Activated naive CD4-positive, alpha-beta T cell treated with anti-CD3 and anti-CD28 coated beads, Interleukin-2, amount 50 U/mL, for 24 hours (primary cell): ENCODE measurements at regions not wholly inside any gene's neighbourhood (a gene's known extent, or its start where the extent isn't known, plus 50 kb on each side); places are given as distances from the start of the nearest gene placed in this dataset.

Experiments
- H3K27ac Mint-ChIP-seq: one replicate; pipeline ENCODE4 v1.8.0; 2021; ENCODE audit warnings: mild to moderate bottlenecking, mixed read lengths
- H3K27me3 Mint-ChIP-seq: one replicate; pipeline ENCODE4 v1.8.0; 2021; ENCODE audit warnings: mixed read lengths
- H3K36me3 Mint-ChIP-seq: one replicate; pipeline ENCODE4 v1.8.0; 2021; ENCODE audit warnings: mixed read lengths
- H3K4me1 Mint-ChIP-seq: one replicate; pipeline ENCODE4 v1.8.0; 2021; ENCODE audit warnings: mixed read lengths
- H3K4me3 Mint-ChIP-seq: one replicate; pipeline ENCODE4 v1.8.0; 2021; ENCODE audit warnings: mild to moderate bottlenecking, mixed read lengths
- H3K9me3 Mint-ChIP-seq: one replicate; pipeline ENCODE4 v1.8.0; 2021; ENCODE audit warnings: mixed read lengths

DNA sequence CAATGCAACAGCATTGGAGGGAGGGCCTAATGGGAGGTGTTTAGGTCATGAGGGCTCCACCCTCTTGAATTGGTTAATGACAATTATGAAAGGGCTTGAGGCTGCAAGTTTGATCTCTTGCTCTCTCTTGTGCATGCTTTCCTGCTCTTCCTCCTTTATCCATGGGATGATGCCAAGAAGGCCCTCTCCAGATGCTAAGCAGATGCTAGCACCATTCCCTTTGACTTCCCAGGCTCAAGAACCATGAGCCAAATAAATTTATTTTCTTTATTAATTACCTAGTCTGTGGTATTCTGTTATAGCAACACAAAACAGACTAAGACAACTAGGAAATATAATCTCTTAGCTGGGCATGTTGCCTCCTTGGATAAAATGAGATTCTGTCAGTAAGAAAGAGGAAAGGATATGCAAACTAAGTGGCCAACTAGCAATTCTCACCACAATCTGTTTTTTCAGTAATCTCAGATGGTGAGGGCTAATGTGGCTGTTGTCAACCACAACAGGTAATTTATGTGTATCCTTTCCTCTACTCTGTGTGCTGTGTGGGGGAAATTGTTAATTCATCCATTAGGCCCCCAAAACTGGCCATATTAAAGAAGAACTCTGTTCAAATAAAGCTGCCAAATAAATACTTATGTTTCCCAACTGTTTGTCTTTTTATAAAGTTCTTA lies 269.1 kb upstream of the CD180 start:
- Mint-ChIP-seq H3K4me3 (no peak overlapping the region), H3K27me3 (no peaks in the 10 kb centered on the region), H3K4me1 (no peaks in the 10 kb centered on the region), H3K9me3 (no peaks in the 10 kb centered on the region), H3K27ac (no peak overlapping the region), H3K36me3 (no peaks in the 10 kb centered on the region)

DNA sequence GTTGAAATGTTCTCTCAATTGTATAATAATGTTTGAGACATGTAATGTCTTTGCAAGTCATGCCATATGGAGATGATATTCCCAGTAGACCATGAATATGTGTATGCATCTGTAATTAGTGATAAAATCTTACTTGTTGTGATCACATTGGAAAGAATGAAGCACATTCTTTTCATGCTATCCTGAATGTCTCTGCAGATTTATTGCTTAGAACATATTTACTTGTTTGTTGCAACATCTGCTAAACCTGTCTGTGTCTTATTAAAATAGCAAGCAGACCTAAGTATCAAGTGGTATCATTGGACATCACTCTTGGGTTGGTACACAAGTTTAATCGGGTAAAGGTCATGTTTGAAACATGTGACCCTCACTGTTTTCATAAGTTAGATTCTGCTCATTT lies 265.5 kb upstream of the CD180 start:
- H3K4me3 Mint-ChIP-seq, result no peak overlapping the region
- H3K9me3 Mint-ChIP-seq, result no peaks in the 10 kb centered on the region

DNA sequence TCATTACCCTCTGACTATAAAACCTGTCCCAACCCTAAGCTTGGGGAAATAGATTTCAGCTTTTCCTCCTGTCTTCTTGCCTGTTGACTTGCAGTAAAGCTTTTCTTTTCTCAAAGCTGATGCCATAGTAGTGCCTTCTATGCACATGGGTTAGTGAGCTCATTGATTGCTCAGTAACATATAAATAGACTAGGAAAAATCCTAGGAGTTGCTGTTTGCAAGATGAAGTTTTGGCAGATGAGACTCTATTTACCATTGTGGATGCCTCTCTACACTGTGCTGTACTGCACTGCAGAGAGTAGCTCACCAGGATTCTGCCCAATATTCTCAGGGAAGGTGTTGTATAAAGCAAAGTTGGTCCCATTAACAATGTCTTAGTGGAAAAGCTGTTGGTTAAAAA lies 262.7 kb upstream of the CD180 start:
- H3K4me3 Mint-ChIP-seq, result no peak overlapping the region
- no peak overlapping the region for H3K27ac Mint-ChIP-seq
- H3K27me3 Mint-ChIP-seq, result no peaks in the 10 kb centered on the region
- H3K4me1 Mint-ChIP-seq, result peaks cover 5% of the 10 kb centered on the region
- no peaks in the 10 kb centered on the region for H3K9me3 Mint-ChIP-seq
- no peaks in the 10 kb centered on the region for H3K36me3 Mint-ChIP-seq

More for the DNA sequence above, 265.5 kb upstream of the CD180 start:
- no peaks in the 10 kb centered on the region for H3K27me3 Mint-ChIP-seq
- no peak overlapping the region for H3K27ac Mint-ChIP-seq
- no peaks in the 10 kb centered on the region for H3K36me3 Mint-ChIP-seq
- H3K4me1 Mint-ChIP-seq, result no peaks in the 10 kb centered on the region

DNA sequence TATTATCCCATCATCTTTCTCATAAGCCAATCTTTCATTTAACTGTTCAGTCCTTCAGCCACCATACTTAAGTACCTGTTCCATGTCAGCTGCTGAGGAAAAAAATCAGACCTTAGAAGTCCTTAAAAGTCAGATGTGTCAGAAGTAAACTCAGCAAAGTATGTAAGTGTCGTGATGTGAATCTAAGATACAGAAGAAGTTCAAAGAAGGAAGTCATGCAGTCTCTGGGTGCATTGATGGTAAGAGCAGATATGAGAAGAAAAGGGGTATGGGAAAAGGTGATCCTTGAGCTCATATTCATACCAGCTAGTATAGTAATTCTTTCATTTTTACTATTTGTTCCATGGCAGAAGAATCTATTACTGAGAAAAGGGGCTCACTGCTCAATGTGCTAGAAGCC lies 259.4 kb upstream of the CD180 start:
- H3K9me3 Mint-ChIP-seq, result no peaks in the 10 kb centered on the region
- no peak overlapping the region for H3K27ac Mint-ChIP-seq
- peaks cover 5% of the 10 kb centered on the region for H3K4me1 Mint-ChIP-seq
- peaks cover 1% of the 10 kb centered on the region for H3K27me3 Mint-ChIP-seq
- no peaks in the 10 kb centered on the region for H3K36me3 Mint-ChIP-seq
- no peak overlapping the region for H3K4me3 Mint-ChIP-seq

DNA sequence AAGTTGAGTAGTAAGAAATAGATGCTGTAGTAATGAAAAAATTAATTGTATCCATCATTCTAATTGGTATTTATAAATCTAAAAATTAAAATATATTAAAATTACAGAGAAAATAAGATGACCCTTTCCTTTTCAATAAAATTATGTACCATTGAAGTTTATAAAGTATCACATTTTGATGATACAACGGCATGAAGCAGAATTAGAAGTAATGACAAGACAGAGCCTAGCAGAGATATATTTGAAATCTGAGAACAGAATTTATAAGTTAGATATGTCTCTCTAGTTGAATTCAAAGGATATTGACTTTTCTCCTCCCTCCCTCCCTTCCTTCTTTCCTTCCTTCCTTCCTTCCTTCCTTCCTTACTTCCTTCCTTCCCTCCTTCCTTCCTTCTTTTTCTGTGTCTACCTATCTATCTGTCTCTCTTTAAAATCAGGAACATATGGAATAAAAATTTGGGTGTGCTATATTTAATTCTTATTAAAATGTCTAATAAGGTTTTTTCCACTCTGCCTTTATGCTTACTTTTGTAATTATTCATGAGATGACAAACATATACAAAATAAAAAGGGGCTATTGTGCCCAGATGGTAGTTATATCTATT lies 258.5 kb upstream of the CD180 start:
- H3K4me1 Mint-ChIP-seq, result peaks cover 5% of the 10 kb centered on the region

DNA sequence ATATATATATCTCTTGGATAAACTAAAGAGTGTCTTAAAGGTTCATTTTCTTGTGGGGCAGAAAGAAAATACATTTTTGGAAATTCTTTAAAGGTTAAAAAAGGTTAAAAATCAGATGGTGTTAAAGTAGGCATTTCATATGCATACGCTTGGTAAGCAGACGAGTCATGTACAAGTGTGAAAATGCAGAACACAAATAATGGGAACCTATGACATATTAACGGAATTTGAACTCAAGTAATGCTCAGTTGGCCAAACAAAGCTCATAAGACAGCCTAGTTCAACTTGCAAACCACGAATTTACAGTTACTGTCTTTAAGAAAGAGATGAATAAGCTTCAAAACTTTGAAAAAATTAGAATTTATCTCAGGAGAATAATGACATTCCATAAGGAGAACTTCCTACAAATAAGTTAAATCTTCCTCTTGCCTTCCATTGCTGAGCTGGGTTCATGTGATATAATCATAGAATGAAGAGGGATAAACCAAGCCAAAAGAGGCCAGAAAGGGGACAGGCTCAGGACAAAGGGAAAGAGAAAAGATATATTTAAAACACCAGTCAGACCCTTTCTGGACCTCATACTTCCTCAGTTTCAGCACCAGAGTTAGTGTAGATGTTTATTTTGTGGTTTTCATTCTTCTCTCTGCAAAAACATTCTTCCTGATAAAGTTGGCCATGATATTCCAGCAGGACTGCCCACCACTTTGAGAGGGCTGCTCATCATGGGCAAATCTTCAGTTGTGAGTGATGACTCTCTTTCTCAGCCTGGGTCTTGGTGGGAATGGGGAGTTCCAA lies 256.7 kb upstream of the CD180 start:
- Mint-ChIP-seq H3K4me3 (no peak overlapping the region), H3K9me3 (peaks cover 8% of the 10 kb centered on the region), H3K27me3 (peaks cover 1% of the 10 kb centered on the region), H3K4me1 (peaks cover 5% of the 10 kb centered on the region), H3K27ac (peak overlapping the region; percentile 20), H3K36me3 (peaks cover 2% of the 10 kb centered on the region)

More for the DNA sequence above, 258.5 kb upstream of the CD180 start:
- peaks cover 1% of the 10 kb centered on the region for H3K27me3 Mint-ChIP-seq
- H3K36me3 Mint-ChIP-seq, result no peaks in the 10 kb centered on the region
- H3K4me3 Mint-ChIP-seq, result no peak overlapping the region
- no peaks in the 10 kb centered on the region for H3K9me3 Mint-ChIP-seq
- H3K27ac Mint-ChIP-seq, result no peak overlapping the region

DNA sequence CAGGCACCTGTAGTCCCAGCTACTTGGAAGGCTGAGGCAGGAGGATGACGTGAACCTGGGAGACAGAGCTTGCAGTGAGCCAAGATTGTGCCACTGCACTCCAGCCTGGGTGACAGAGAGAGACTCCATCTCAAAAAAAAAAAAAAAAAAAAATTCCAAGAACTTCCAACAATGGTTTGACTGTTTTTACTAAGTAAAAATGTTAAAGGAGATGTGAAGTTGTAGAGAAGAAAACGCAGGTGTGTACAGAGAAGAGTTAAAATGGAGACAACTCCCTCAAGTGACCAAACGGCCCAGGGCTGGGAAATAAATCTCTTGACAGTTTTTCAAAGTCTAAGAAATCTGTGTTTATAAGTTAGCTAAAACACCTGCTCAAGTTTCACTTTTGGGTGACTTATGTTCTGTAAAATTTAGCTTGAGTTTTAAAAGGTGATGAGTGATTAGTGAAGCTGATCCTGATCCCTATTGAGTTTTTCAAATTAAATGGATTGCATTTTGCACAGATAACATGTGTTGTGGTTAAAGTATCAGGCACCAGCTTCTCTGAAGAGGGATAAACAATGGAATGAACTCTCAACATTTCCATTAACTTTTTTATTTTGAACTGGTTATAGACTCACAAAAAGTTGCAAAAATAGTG lies 255.2 kb upstream of the CD180 start:
- H3K36me3 Mint-ChIP-seq, result peaks cover 4% of the 10 kb centered on the region
- H3K4me3 Mint-ChIP-seq, result no peak overlapping the region
- H3K9me3 Mint-ChIP-seq, result peaks cover 8% of the 10 kb centered on the region
- H3K27me3 Mint-ChIP-seq, result peaks cover 1% of the 10 kb centered on the region
- H3K4me1 Mint-ChIP-seq, result peaks cover 5% of the 10 kb centered on the region
- no peak overlapping the region for H3K27ac Mint-ChIP-seq

DNA sequence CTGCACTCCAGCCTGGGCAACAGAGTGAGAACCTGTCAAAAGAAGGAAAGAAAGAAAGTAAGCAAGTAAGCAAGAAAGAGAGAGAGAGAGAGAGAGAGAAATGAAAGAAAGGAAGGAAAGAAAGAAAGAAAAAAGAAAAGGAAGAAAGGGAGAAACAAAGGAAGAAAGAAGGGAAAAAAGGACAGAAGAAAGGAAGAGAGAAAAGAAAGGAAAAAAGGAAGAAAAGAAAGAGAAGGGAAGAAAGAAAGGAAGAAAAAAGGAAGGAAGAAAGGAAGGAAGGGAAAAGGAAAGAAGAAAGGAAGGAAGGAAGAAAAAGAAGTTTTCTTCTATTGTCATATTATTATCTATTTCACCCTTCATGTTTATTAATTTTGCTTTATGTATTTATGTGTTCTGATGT lies 251.1 kb upstream of the CD180 start:
- no peaks in the 10 kb centered on the region for H3K4me1 Mint-ChIP-seq
- H3K27me3 Mint-ChIP-seq, result no peaks in the 10 kb centered on the region
- H3K36me3 Mint-ChIP-seq, result peaks cover 4% of the 10 kb centered on the region
- peaks cover 8% of the 10 kb centered on the region for H3K9me3 Mint-ChIP-seq
- H3K27ac Mint-ChIP-seq, result peak overlapping the region; percentile 52
- H3K4me3 Mint-ChIP-seq, result no peak overlapping the region

DNA sequence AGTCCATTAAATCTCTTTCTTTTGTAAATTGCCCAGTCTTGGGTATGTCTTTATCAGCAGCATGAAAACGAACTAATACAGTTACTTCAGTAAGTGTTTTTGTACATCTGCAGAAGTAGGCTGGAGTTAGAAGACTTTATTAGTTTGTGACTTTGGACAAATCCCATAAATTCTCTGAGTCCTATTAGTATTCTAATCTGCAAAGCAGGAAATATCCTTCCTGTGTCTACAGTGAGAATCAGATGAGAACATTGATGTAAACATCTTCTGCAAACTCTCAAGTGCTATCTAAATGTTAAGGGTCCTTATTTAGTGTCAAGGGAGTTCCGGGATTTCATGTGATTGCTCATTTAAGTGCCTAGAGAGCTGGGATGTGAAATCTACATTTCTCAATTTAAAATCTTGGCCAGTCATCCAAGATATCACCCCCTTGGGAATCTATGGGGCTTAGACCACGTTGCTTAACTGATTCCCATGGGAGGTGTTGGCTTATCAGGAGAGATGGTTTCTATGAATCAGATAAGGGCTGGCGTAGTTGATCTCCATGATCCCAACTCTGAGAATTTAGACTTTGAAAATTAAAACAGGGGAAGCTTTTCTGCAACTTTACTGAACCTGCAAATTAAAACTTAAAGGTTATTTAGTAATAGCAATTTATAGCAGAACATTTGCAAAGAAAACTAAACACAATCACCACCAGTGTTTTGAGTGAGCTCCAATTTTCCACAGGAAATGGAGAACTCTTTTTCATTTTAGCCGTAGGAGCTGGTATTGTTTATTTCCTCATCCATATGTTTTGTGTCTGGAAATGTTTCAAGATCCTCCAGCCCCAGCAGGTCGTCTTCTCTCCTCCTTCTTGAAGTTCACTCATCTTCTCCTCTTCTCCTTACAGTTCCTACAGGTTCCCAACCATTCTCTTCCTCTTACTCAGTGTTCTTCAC lies 241.6 kb upstream of the CD180 start:
- Mint-ChIP-seq H3K27me3 (no peaks in the 10 kb centered on the region), H3K4me1 (no peaks in the 10 kb centered on the region), H3K27ac (no peak overlapping the region), H3K9me3 (peaks cover 5% of the 10 kb centered on the region), H3K4me3 (no peak overlapping the region), H3K36me3 (no peaks in the 10 kb centered on the region)

DNA sequence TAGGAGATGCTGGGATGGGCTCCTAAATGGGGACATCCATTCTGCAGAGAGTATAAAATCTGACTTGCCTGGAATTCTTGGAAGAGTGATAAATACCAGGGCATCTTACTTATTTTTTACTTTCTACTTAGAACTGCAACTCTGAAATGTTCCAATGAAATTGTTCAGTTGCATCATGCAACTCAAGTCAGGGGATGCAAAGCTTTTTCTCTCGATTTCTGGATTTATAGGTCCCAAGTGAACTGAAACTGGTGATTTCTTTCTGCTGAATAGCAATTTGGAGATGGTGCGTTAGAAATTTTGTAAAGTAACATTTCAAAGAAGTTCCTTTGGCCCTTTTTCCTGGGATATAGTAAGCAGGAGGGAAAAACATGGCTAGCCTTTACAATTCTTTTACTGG lies 238.4 kb upstream of the CD180 start:
- H3K27me3 Mint-ChIP-seq, result no peaks in the 10 kb centered on the region
- H3K27ac Mint-ChIP-seq, result no peak overlapping the region
- H3K36me3 Mint-ChIP-seq, result no peaks in the 10 kb centered on the region
- H3K4me1 Mint-ChIP-seq, result no peaks in the 10 kb centered on the region
- H3K9me3 Mint-ChIP-seq, result peaks cover 5% of the 10 kb centered on the region
- no peak overlapping the region for H3K4me3 Mint-ChIP-seq

DNA sequence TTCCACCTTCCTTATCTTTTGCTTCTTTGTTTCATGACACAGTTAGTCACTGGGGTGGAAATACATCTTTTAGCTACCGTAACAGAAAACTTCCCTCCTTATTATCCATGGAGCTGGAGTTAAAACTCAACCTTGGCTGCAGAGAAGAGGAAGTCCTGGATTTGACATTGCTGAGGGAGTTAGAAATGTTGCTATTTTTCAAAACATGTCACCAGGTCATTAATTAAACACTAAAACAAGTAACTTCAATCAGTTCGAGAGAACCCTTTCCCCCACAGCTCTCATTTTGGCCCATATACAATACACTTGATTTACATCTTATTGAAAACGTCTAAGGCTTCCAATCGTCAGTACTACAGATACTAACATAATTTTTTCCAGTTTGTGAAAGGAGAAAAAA lies 237.9 kb upstream of the CD180 start:
- Mint-ChIP-seq H3K27me3 (no peaks in the 10 kb centered on the region), H3K4me3 (no peak overlapping the region), H3K27ac (no peak overlapping the region), H3K9me3 (peaks cover 5% of the 10 kb centered on the region), H3K4me1 (no peaks in the 10 kb centered on the region), H3K36me3 (no peaks in the 10 kb centered on the region)

DNA sequence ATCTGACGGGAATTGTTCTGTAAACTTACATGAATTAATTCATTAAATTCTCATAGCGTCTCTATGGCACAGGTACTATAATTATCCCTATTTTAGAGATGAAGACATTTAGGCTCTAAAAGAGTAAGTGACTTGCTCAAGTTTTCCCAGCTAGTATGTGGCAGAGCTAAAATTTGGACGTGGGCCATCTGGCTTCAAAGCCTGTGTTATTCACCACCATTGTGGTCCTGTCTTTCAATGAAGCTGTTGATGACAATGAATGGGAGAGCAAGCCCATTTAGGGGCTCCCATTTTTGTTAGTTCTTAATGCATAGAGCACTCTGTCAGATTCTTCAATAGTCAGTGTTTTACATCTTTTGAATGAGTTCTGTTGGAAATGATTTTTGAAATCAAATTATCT lies 236.0 kb upstream of the CD180 start:
- Mint-ChIP-seq H3K4me3 (no peak overlapping the region), H3K36me3 (no peaks in the 10 kb centered on the region), H3K4me1 (no peaks in the 10 kb centered on the region), H3K27me3 (no peaks in the 10 kb centered on the region), H3K27ac (no peak overlapping the region), H3K9me3 (peaks cover 5% of the 10 kb centered on the region)

DNA sequence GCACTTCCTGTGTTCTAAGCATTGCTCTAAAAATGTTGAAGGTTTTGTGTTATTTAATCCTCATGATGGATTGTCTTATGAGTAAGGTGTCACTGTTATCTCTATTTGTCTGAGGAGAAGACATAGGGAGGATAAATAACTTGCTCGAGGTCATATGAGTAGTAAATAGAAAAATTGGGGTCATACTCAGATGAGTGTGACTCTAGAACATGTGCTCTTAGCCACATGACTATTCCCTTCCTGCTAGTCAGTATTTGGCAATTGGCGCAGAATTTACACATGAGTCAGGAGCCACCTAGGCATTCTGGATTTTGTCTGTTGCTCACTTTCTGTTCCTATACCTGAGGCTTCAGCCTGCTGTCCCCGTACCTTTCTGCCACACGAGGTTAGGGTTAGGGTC lies 234.6 kb upstream of the CD180 start:
- Mint-ChIP-seq H3K4me1 (no peaks in the 10 kb centered on the region), H3K27me3 (no peaks in the 10 kb centered on the region), H3K4me3 (no peak overlapping the region), H3K36me3 (no peaks in the 10 kb centered on the region), H3K27ac (no peak overlapping the region), H3K9me3 (peaks cover 5% of the 10 kb centered on the region)

DNA sequence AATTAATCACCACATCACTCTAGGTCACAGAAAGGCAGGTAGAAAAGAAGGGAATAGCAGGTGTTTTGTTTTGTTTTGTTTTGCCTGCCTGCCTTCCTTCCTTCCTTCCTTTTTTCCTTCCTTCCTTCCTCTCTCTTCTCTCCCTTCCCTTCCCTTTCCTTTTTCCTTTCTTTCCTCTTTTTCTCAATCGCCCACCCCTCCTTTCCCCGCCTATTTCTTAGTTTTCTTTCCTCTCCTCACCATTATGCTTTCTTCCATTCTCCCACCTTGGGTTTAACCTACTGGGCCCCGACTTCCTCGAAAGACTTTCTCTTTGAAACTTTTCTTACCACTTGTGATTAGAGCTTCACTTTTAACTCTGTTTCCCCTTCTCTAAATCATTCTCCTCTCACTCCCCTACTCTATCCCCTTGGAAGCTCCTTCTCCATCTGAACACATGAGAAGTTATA lies 231.3 kb upstream of the CD180 start:
- Mint-ChIP-seq H3K27ac (no peak overlapping the region), H3K4me3 (no peak overlapping the region), H3K27me3 (no peaks in the 10 kb centered on the region), H3K4me1 (no peaks in the 10 kb centered on the region), H3K36me3 (no peaks in the 10 kb centered on the region), H3K9me3 (no peaks in the 10 kb centered on the region)
